HCT116 (cell line): ENCODE measurements at regions not wholly inside any gene's neighbourhood (a gene's known extent, or its start where the extent isn't known, plus 50 kb on each side); places are given as distances from the start of the nearest gene placed in this dataset.

Experiments used
- EZH2phosphoT487 ChIP-seq: fragments of 200-600 bp; IDR thresholded peaks from 2 replicates; pipeline ENCODE4 v1.6.1; 2018; ENCODE audit warnings: antibody characterized with exemption, borderline replicate concordance
- MAX ChIP-seq: IDR thresholded peaks from 2 replicates; pipeline ENCODE4 v1.6.1; 2012
- TF ChIP-seq, protein P1 (sequence below), 3 experiments: fragments of 200-600 bp in 1 of 3; sonication (generic) in 1 of 3; IDR thresholded peaks in 2 of 3; conservative IDR thresholded peaks in 1 of 3; 2 replicates each; pipeline ENCODE4 v1.5.1; 2012 to 2017; ENCODE audit warnings: low read depth in 2 of 3, low read length in 2 of 3, antibody characterized with exemption in 1 of 3, borderline replicate concordance in 1 of 3, control low read depth in 1 of 3, mild to moderate bottlenecking in 1 of 3, mixed read lengths in 1 of 3, mixed run types in 1 of 3, moderate library complexity in 1 of 3; ENCODE audit not compliant: insufficient read depth in 1 of 3
- TF ChIP-seq, protein P2 (sequence below): IDR thresholded peaks from 2 replicates; pipeline ENCODE4 v1.6.1; 2012; ENCODE audit warnings: low read depth

- TF ChIP-seq EZH2phosphoT487: no peak
- TF ChIP-seq, protein P1, sequence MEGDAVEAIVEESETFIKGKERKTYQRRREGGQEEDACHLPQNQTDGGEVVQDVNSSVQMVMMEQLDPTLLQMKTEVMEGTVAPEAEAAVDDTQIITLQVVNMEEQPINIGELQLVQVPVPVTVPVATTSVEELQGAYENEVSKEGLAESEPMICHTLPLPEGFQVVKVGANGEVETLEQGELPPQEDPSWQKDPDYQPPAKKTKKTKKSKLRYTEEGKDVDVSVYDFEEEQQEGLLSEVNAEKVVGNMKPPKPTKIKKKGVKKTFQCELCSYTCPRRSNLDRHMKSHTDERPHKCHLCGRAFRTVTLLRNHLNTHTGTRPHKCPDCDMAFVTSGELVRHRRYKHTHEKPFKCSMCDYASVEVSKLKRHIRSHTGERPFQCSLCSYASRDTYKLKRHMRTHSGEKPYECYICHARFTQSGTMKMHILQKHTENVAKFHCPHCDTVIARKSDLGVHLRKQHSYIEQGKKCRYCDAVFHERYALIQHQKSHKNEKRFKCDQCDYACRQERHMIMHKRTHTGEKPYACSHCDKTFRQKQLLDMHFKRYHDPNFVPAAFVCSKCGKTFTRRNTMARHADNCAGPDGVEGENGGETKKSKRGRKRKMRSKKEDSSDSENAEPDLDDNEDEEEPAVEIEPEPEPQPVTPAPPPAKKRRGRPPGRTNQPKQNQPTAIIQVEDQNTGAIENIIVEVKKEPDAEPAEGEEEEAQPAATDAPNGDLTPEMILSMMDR (IDR thresholded peaks at IDR 0.05 in 2 of 3, conservative IDR thresholded peaks at IDR 0.05 in 1 of 3; ENCODE audit: borderline replicate concordance in 1 of 3, insufficient read depth in 1 of 3, low read depth in 2 of 3, low read length in 2 of 3): no peak
- TF ChIP-seq MAX: no peak
- TF ChIP-seq, protein P2, sequence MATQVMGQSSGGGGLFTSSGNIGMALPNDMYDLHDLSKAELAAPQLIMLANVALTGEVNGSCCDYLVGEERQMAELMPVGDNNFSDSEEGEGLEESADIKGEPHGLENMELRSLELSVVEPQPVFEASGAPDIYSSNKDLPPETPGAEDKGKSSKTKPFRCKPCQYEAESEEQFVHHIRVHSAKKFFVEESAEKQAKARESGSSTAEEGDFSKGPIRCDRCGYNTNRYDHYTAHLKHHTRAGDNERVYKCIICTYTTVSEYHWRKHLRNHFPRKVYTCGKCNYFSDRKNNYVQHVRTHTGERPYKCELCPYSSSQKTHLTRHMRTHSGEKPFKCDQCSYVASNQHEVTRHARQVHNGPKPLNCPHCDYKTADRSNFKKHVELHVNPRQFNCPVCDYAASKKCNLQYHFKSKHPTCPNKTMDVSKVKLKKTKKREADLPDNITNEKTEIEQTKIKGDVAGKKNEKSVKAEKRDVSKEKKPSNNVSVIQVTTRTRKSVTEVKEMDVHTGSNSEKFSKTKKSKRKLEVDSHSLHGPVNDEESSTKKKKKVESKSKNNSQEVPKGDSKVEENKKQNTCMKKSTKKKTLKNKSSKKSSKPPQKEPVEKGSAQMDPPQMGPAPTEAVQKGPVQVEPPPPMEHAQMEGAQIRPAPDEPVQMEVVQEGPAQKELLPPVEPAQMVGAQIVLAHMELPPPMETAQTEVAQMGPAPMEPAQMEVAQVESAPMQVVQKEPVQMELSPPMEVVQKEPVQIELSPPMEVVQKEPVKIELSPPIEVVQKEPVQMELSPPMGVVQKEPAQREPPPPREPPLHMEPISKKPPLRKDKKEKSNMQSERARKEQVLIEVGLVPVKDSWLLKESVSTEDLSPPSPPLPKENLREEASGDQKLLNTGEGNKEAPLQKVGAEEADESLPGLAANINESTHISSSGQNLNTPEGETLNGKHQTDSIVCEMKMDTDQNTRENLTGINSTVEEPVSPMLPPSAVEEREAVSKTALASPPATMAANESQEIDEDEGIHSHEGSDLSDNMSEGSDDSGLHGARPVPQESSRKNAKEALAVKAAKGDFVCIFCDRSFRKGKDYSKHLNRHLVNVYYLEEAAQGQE: no peak
Observed at GRCh38 chr13:74550039-74550438, 415.8 kb upstream of the KLF12 start.
